Common myeloid progenitor, CD34-positive (primary cell): ENCODE measurements at regions not wholly inside any gene's neighbourhood (a gene's known extent, or its start where the extent isn't known, plus 50 kb on each side); places are given as distances from the start of the nearest gene placed in this dataset.
"Not testable (repeated sequence)": the region's sequence is repeated elsewhere in the genome, so short reads cannot be mapped to it uniquely, and the experiment has no call there.

Source experiments
- CTCF ChIA-PET: fragments of 350-600 bp; sonication (Branson Sonifier 250); formaldehyde crosslinking; loops from one replicate; lab custom pipeline; 2021; ENCODE audit warnings: antibody characterized with exemption; lab: Charles Lee
- POLR2A ChIA-PET: fragments of 350-600 bp; sonication (Branson Sonifier 250); formaldehyde crosslinking; loops from one replicate; lab custom pipeline; 2021; ENCODE audit warnings: antibody characterized with exemption; lab: Charles Lee
- DNase-seq, 3 donors: peaks; one replicate each; pipeline versions ENCODE4 v3.0.0 to v3.0.0-alpha.2; 2013
- H3K27ac ChIP-seq, 2 experiments: 1 replicate in 1 of 2; 2 replicates in 1 of 2; pipeline ENCODE4 v1.7.0; 2013; ENCODE audit warnings: inconsistent platforms in 2 of 2, low read length in 2 of 2, mild to moderate bottlenecking in 2 of 2, low read depth in 1 of 2, moderate library complexity in 1 of 2; ENCODE audit not compliant: severe bottlenecking in 2 of 2, insufficient read depth in 1 of 2, poor library complexity in 1 of 2
- H3K27me3 ChIP-seq, 5 experiments: replicated peaks in 2 of 5; 1 replicate in 3 of 5; 2 replicates in 2 of 5; pipeline versions ENCODE4 v1.6.1 to v1.7.0; 2013; ENCODE audit warnings: low read length in 4 of 5, mild to moderate bottlenecking in 2 of 5, moderate library complexity in 2 of 5, inconsistent platforms in 1 of 5; ENCODE audit not compliant: insufficient read depth in 5 of 5, control insufficient read depth in 4 of 5
- H3K36me3 ChIP-seq, 4 experiments: 1 replicate in 2 of 4; 2 replicates in 2 of 4; pipeline versions ENCODE4 v1.6.1 to v1.7.0; 2013; ENCODE audit warnings: low read length in 3 of 4, control low read depth in 1 of 4, mild to moderate bottlenecking in 1 of 4; ENCODE audit not compliant: control insufficient read depth in 4 of 4, insufficient read depth in 4 of 4
- H3K4me1 ChIP-seq, 4 experiments: 1 replicate in 3 of 4; 2 replicates in 1 of 4; pipeline versions ENCODE4 v1.6.1 to v1.7.1; 2013; ENCODE audit warnings: low read length in 3 of 4, mild to moderate bottlenecking in 3 of 4, control low read depth in 1 of 4, inconsistent platforms in 1 of 4, moderate library complexity in 1 of 4; ENCODE audit not compliant: control insufficient read depth in 4 of 4, insufficient read depth in 4 of 4; ENCODE audit errors: control extremely low read depth in 1 of 4
- H3K4me3 ChIP-seq, 7 experiments: 1 replicate in 4 of 7; 2 replicates in 3 of 7; pipeline versions ENCODE4 v1.5.1 to v1.7.0; 2013; ENCODE audit warnings: mild to moderate bottlenecking in 7 of 7, low read length in 6 of 7, moderate library complexity in 6 of 7, inconsistent platforms in 2 of 7, low read depth in 2 of 7, control low read depth in 1 of 7; ENCODE audit not compliant: insufficient read depth in 4 of 7, control insufficient read depth in 1 of 7; ENCODE audit errors: extremely low read depth in 1 of 7
- H3K9me3 ChIP-seq, 5 experiments: 1 replicate in 4 of 5; 2 replicates in 1 of 5; pipeline versions ENCODE4 v1.6.1 to v1.7.1; 2013; ENCODE audit warnings: low read length in 4 of 5, mild to moderate bottlenecking in 2 of 5, inconsistent platforms in 1 of 5, low read depth in 1 of 5, moderate library complexity in 1 of 5; ENCODE audit not compliant: control insufficient read depth in 4 of 5, insufficient read depth in 2 of 5; ENCODE audit errors: control extremely low read depth in 1 of 5
- WGBS: methylation state at CpG from one replicate; pipeline ENCODE4 v1.1.5; 2013; ENCODE audit not compliant: insufficient coverage; 5-methylcytosine and 5-hydroxymethylcytosine counted together

DNA sequence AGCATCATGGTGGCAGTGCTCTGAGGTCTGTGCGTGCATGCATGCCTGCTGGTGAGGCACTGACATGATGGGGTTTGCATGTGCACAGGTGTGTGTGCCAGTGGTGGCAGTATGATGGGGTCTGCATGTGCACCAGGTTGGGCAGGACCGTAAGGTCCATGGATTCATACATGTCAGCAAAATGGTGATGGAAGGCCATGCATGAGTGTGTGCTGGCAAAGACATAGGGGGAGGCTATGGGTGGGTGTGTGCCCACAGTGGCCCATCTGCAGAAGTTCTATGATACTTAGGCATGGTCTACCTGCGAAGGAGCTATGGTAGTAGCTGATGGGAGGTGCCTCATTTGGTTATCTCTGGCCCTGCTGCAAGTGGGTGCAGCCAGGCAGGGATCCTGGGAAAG, 348.0 kb upstream of the TARS1 start:
- no peak overlapping the region for H3K27ac ChIP-seq
- no peak for DNase-seq
- CTCF ChIA-PET, result no interaction called here
- no peak overlapping the region for H3K4me3 ChIP-seq
- POLR2A ChIA-PET, result no interaction called here
- 96% methylated on average over 3 of the region's 3 CpGs for WGBS
- no peaks in the 10 kb centered on the region for H3K36me3 ChIP-seq
- H3K4me1 ChIP-seq, result no peaks in the 10 kb centered on the region
- peaks cover 0 to 3% (median 0%) of the 10 kb centered on the region in 5 experiments for H3K9me3 ChIP-seq
- no peaks in the 10 kb centered on the region for H3K27me3 ChIP-seq

DNA sequence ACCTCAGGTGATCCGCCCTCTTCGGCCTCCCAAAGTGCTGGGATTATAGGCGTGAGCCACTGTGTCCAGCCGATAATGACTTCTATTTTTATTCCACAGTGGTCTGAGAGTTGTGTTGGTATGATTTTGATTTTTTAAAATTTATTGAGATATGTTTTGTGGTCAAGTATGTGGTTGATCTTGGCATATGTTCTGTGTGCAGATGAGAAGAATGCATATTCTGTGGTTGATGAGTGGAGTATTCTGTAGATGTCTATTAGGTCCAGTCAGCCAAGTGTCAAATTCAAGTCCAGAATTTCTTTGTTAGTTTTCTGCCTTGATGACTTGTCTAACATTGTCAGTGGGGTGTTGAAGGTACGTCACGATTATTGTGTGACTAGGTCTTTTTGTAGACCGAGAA, 338.2 kb upstream of the TARS1 start:
- DNase-seq, result no peak
- H3K27me3 ChIP-seq, result no peaks in the 10 kb centered on the region
- no peak overlapping the region for H3K27ac ChIP-seq
- peaks cover 1 to 20% (median 8%) of the 10 kb centered on the region in 5 experiments for H3K9me3 ChIP-seq
- no peaks in the 10 kb centered on the region for H3K4me1 ChIP-seq
- H3K4me3 ChIP-seq, result no peak overlapping the region
- ChIA-PET POLR2A (no interaction called here), CTCF (interaction anchor here (0.5 kb wide), 1 partner anchor 409 kb away, joined by 4 read pairs; no protein-coding TSS in a partner anchor)
- 98% methylated on average over 6 of the region's 7 CpGs for WGBS
- H3K36me3 ChIP-seq, result no peaks in the 10 kb centered on the region

GRCh38 chr5:33105521-33105941, 335.2 kb upstream of the TARS1 start:
- POLR2A ChIA-PET, result no interaction called here
- WGBS, result 100% methylated on average over 1 of the region's 1 CpG
- Histone ChIP-seq H3K36me3 (no peaks in the 10 kb centered on the region), H3K4me1 (no peaks in the 10 kb centered on the region), H3K4me3 (no peak overlapping the region), H3K27me3 (no peaks in the 10 kb centered on the region), H3K9me3 (peaks cover 1 to 36% (median 8%) of the 10 kb centered on the region in 5 experiments), H3K27ac (no peak overlapping the region)
- no peak for DNase-seq
- CTCF ChIA-PET, result no interaction called here

DNA sequence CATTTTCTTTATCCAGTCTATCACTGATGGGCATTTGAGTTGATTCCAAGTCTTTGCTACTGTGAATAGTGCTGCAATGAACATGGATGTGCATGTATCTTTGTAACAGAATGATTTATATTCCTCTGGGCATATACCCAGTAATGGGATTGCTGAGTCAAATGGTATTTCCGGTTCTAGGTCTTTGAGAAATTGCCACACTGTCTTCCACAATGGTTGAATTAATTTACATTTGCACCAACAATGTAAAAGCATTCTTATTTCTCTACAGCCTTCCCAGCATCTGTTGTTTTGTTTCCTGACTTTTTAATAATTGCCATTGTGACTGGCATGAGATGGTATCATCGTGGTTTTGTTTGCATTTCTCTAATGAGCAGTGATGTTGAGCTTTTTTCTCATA, 330.3 kb upstream of the TARS1 start:
- CTCF ChIA-PET, result interaction anchor here (0.6 kb wide), 1 partner anchor 23 kb away, joined by 3 read pairs; no protein-coding TSS in a partner anchor
- H3K4me1 ChIP-seq, H3K4me3 ChIP-seq, H3K36me3 ChIP-seq, H3K27ac ChIP-seq, DNase-seq, POLR2A ChIA-PET, H3K27me3 ChIP-seq: not testable (repeated sequence)
- WGBS, result 92% methylated on average over 1 of the region's 2 CpGs
- H3K9me3 ChIP-seq, result peaks cover 0 to 34% (median 5%) of the 10 kb centered on the region in 5 experiments

GRCh38 chr5:33114361-33114760, 326.4 kb upstream of the TARS1 start:
- Histone ChIP-seq H3K27me3 (no peaks in the 10 kb centered on the region), H3K4me1 (no peaks in the 10 kb centered on the region), H3K27ac (no peak overlapping the region), H3K36me3 (no peaks in the 10 kb centered on the region), H3K9me3 (peaks cover 0 to 15% (median 3%) of the 10 kb centered on the region in 5 experiments), H3K4me3 (no peak overlapping the region)
- POLR2A ChIA-PET, result no interaction called here
- WGBS, result no CpG with 5 or more reads among the region's 3 CpGs
- CTCF ChIA-PET, result no interaction called here
- no peak for DNase-seq

DNA sequence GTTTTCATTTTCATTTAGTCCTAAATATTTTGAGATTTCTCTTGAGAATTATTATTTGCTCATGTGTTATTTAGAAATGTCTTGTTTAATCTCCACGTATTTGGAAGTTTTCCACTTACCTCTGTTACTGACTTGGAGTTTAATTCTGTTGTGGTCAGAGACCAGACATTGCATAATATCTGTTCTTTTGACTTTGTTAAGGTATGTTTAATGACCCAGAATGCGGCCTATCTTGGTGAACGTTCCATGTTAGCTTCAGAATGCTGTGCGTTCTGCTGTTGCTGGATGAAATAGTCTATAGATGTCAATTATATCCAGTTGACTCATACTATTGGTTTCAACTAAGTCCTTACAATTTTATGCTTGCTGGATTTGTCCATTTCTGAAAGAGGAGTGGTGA, 325.3 kb upstream of the TARS1 start:
- no peak overlapping the region for H3K27ac ChIP-seq
- H3K36me3 ChIP-seq, result no peaks in the 10 kb centered on the region
- H3K4me1 ChIP-seq, result no peaks in the 10 kb centered on the region
- CTCF ChIA-PET, result no interaction called here
- 100% methylated on average over 2 of the region's 4 CpGs for WGBS
- H3K9me3 ChIP-seq, result peaks cover 0 to 10% (median 3%) of the 10 kb centered on the region in 5 experiments
- no peaks in the 10 kb centered on the region for H3K27me3 ChIP-seq
- POLR2A ChIA-PET, result no interaction called here
- H3K4me3 ChIP-seq, result no peak overlapping the region
- no peak for DNase-seq

DNA sequence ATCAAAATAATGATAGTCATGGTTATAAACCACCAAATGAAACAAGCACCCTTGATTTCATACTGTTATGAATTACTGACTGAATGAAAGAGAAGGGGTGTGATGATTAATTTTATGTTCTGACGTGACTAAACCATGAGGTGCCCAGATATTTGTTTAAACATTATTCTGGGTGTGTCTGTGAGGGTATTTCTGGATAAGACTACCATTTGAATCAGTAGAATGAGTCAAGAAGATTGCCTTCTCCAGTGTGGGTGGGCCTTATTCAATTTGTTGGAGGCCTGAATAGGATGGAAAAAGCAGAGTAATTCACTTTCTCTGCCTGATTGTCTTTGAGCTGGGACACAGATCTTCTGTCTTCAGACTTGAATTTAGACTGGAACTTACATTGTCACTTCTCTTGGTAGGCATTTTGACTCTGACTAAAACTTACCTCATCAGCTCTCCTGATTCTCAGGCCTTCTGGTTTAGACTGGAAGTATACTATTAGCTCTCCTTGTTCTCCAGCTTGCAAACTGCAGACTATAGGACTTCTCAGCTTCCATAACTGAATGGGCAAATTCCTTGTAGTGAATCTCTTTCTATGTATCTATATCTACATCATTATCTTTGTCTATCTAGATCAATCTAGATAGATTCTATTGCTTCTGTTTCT, 321.9 kb upstream of the TARS1 start:
- Histone ChIP-seq H3K9me3 (peaks cover 0 to 2% (median 0%) of the 10 kb centered on the region in 5 experiments), H3K27ac (no peak overlapping the region), H3K27me3 (no peaks in the 10 kb centered on the region), H3K4me1 (no peaks in the 10 kb centered on the region), H3K4me3 (no peak overlapping the region), H3K36me3 (no peaks in the 10 kb centered on the region)
- CTCF ChIA-PET, result no interaction called here
- DNase-seq, result no peak
- no CpG with 5 or more reads among the region's 1 CpG for WGBS
- POLR2A ChIA-PET, result no interaction called here
